HepG2 (cell line): ENCODE measurements at regions not wholly inside any gene's neighbourhood (a gene's known extent, or its start where the extent isn't known, plus 50 kb on each side); places are given as distances from the start of the nearest gene placed in this dataset.

Source experiments
- EZH2 ChIP-seq: conservative IDR thresholded peaks from 2 replicates; pipeline ENCODE4 v1.6.1; 2012; ENCODE audit warnings: mild to moderate bottlenecking, low read depth, low read length, moderate library complexity
- GABPA ChIP-seq, 2 experiments: IDR thresholded peaks; 2 replicates each; pipeline ENCODE4 v1.6.1; 2011 to 2016; ENCODE audit warnings: low read depth in 2 of 2, low read length in 1 of 2, missing biosample characterization in 1 of 2, missing genetic modification characterization in 1 of 2
- GABPB1 ChIP-seq: IDR thresholded peaks from 2 replicates; pipeline ENCODE4 v1.6.1; 2016; ENCODE audit warnings: mild to moderate bottlenecking, missing genetic modification reagents, moderate library complexity, missing compliant biosample characterization
- PLRG1 ChIP-seq: fragments of 450-650 bp; conservative IDR thresholded peaks from 2 replicates; pipeline ENCODE4 v1.6.1; 2016
- REL ChIP-seq: sonication (generic); formaldehyde crosslinking; conservative IDR thresholded peaks from 2 replicates; pipeline ENCODE4 v1.8.0; 2022; ENCODE audit warnings: mild to moderate bottlenecking, missing genetic modification reagents, moderate library complexity
- RXRA ChIP-seq: sonication (generic); formaldehyde crosslinking; IDR thresholded peaks from 2 replicates; pipeline ENCODE4 v1.5.1; 2020; ENCODE audit warnings: missing genetic modification reagents
- SIN3A ChIP-seq: IDR thresholded peaks from 2 replicates; pipeline ENCODE4 v1.6.1; 2011; ENCODE audit warnings: low read depth, mild to moderate bottlenecking, control low read depth, low read length, borderline replicate concordance
- SRF ChIP-seq: IDR thresholded peaks from 2 replicates; pipeline ENCODE4 v1.6.1; 2011; ENCODE audit warnings: mild to moderate bottlenecking, low read depth, low read length, moderate library complexity
- TARDBP ChIP-seq: sonication (generic); formaldehyde crosslinking; IDR thresholded peaks from 2 replicates; pipeline ENCODE4 v1.8.0; 2022; ENCODE audit warnings: mild to moderate bottlenecking, missing genetic modification reagents
- ZFP36 ChIP-seq: fragments of 150-350 bp; IDR thresholded peaks from 2 replicates; pipeline ENCODE4 v1.6.1; 2018; ENCODE audit warnings: borderline replicate concordance, low read length, low read depth; ENCODE audit not compliant: partially characterized antibody
- TF ChIP-seq, protein P1 (sequence below): sonication (generic); formaldehyde crosslinking; IDR thresholded peaks from 2 replicates; pipeline ENCODE4 v1.5.0; 2020; ENCODE audit warnings: mild to moderate bottlenecking, missing genetic modification reagents, moderate library complexity
- TF ChIP-seq, protein P2 (sequence below): sonication (generic); formaldehyde crosslinking; IDR thresholded peaks from 2 replicates; pipeline ENCODE4 v1.4.0; 2020; ENCODE audit warnings: missing genetic modification reagents
- TF ChIP-seq, protein P3 (sequence below): IDR thresholded peaks from 2 replicates; pipeline ENCODE4 v1.6.1; 2012; ENCODE audit warnings: inconsistent platforms

DNA sequence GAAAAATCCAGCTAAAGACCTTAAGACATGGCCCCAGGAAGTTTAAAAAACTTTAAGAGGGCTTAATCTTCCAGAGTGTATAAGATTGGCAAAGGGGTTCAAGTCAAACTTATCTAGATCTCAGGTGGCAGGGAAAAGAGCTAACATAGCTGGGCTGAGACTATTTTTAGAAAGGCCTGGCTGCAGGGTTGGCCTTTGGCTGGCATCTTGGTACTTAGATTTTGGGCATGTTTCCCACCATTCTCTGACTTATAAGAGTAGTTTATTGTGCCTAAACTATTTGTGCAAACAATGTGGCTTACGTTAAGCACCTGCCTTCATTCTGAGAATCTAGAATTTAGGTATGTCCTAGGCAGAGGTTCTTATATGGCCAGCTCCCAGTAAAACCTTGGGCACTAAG is 214.0 kb upstream of the MIS18BP1 start:
- TF ChIP-seq, protein P1, sequence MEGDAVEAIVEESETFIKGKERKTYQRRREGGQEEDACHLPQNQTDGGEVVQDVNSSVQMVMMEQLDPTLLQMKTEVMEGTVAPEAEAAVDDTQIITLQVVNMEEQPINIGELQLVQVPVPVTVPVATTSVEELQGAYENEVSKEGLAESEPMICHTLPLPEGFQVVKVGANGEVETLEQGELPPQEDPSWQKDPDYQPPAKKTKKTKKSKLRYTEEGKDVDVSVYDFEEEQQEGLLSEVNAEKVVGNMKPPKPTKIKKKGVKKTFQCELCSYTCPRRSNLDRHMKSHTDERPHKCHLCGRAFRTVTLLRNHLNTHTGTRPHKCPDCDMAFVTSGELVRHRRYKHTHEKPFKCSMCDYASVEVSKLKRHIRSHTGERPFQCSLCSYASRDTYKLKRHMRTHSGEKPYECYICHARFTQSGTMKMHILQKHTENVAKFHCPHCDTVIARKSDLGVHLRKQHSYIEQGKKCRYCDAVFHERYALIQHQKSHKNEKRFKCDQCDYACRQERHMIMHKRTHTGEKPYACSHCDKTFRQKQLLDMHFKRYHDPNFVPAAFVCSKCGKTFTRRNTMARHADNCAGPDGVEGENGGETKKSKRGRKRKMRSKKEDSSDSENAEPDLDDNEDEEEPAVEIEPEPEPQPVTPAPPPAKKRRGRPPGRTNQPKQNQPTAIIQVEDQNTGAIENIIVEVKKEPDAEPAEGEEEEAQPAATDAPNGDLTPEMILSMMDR (CRISPR knock-in tag): no peak
- TF ChIP-seq, protein P2, sequence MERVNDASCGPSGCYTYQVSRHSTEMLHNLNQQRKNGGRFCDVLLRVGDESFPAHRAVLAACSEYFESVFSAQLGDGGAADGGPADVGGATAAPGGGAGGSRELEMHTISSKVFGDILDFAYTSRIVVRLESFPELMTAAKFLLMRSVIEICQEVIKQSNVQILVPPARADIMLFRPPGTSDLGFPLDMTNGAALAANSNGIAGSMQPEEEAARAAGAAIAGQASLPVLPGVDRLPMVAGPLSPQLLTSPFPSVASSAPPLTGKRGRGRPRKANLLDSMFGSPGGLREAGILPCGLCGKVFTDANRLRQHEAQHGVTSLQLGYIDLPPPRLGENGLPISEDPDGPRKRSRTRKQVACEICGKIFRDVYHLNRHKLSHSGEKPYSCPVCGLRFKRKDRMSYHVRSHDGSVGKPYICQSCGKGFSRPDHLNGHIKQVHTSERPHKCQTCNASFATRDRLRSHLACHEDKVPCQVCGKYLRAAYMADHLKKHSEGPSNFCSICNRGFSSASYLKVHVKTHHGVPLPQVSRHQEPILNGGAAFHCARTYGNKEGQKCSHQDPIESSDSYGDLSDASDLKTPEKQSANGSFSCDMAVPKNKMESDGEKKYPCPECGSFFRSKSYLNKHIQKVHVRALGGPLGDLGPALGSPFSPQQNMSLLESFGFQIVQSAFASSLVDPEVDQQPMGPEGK (CRISPR knock-in tag): no peak
- TF ChIP-seq RXRA (CRISPR knock-in tag) (no peak), SRF (no peak), GABPB1 (no peak), GABPA (IDR thresholded peaks at IDR 0.05; ENCODE audit: low read depth, low read length) (no peak), GABPA (CRISPR knock-in tag; IDR thresholded peaks at IDR 0.05; ENCODE audit: low read depth) (no peak), PLRG1 (no peak), SIN3A (no peak), EZH2 (no peak), TARDBP (CRISPR knock-in tag) (no peak), REL (CRISPR knock-in tag) (no peak), ZFP36 (no peak)
- TF ChIP-seq, protein P3, sequence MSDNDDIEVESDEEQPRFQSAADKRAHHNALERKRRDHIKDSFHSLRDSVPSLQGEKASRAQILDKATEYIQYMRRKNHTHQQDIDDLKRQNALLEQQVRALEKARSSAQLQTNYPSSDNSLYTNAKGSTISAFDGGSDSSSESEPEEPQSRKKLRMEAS: no peak
